Neuronal stem cell (in vitro differentiated cells): ENCODE measurements at regions not wholly inside any gene's neighbourhood (a gene's known extent, or its start where the extent isn't known, plus 50 kb on each side); places are given as distances from the start of the nearest gene placed in this dataset.

ENCODE experiments used
- DNase-seq: peaks from one replicate; pipeline ENCODE4 v3.0.0-alpha.2; 2013; ENCODE audit warnings: low spot score
- H2AFZ ChIP-seq: one replicate; pipeline ENCODE4 v1.6.1; 2013; ENCODE audit warnings: mild to moderate bottlenecking, low read length, inconsistent platforms
- H2AK5ac ChIP-seq: 2 replicates; pipeline ENCODE4 v1.6.1; 2013; ENCODE audit warnings: low read depth, mild to moderate bottlenecking, inconsistent platforms, low read length, moderate library complexity, mixed read lengths
- H2BK120ac ChIP-seq: 2 replicates; pipeline ENCODE4 v1.6.1; 2013; ENCODE audit warnings: low read depth, mild to moderate bottlenecking, inconsistent platforms, low read length, moderate library complexity, mixed read lengths
- H2BK12ac ChIP-seq: one replicate; pipeline ENCODE4 v1.6.1; 2013; ENCODE audit warnings: low read length, inconsistent platforms
- H2BK15ac ChIP-seq: 2 replicates; pipeline ENCODE4 v1.6.1; 2013; ENCODE audit warnings: mild to moderate bottlenecking, low read length, inconsistent platforms, mixed read lengths
- H2BK5ac ChIP-seq: one replicate; pipeline ENCODE4 v1.6.1; 2013; ENCODE audit warnings: inconsistent platforms, mild to moderate bottlenecking, low read length, moderate library complexity
- H3K14ac ChIP-seq: one replicate; pipeline ENCODE4 v1.6.1; 2013; ENCODE audit warnings: low read length, inconsistent platforms
- H3K18ac ChIP-seq: 2 replicates; pipeline ENCODE4 v1.6.1; 2013; ENCODE audit warnings: low read length, inconsistent platforms
- H3K23ac ChIP-seq: 2 replicates; pipeline ENCODE4 v1.6.1; 2013; ENCODE audit warnings: low read depth, mild to moderate bottlenecking, mixed read lengths, low read length, inconsistent platforms; ENCODE audit not compliant: poor library complexity
- H3K27ac ChIP-seq: replicated peaks from 3 replicates; pipeline ENCODE4 v1.5.1; 2013; ENCODE audit warnings: low read length, inconsistent platforms
- H3K27me3 ChIP-seq, 3 experiments: 2 replicates each; pipeline ENCODE4 v1.6.1; 2013; ENCODE audit warnings: low read length in 3 of 3, mild to moderate bottlenecking in 2 of 3, inconsistent platforms in 1 of 3, low read depth in 1 of 3, mixed read lengths in 1 of 3, moderate library complexity in 1 of 3; ENCODE audit not compliant: control insufficient read depth in 3 of 3, insufficient read depth in 3 of 3
- H3K36me3 ChIP-seq, 2 donors: replicated peaks in 1 of 2; 2 replicates each; pipeline ENCODE4 v1.6.1; 2013; ENCODE audit warnings: low read length in 2 of 2; ENCODE audit not compliant: control insufficient read depth in 2 of 2, insufficient read depth in 2 of 2
- H3K4ac ChIP-seq: 2 replicates; pipeline ENCODE4 v1.6.1; 2013; ENCODE audit warnings: inconsistent platforms, mild to moderate bottlenecking, low read length, moderate library complexity
- H3K4me1 ChIP-seq, 2 donors: 1 replicate in 1 of 2; 2 replicates in 1 of 2; pipeline ENCODE4 v1.6.1; 2013; ENCODE audit warnings: low read length in 2 of 2, low read depth in 1 of 2; ENCODE audit not compliant: control insufficient read depth in 2 of 2, insufficient read depth in 1 of 2
- H3K4me2 ChIP-seq: one replicate; pipeline ENCODE4 v1.6.1; 2013; ENCODE audit warnings: mild to moderate bottlenecking, low read length, inconsistent platforms; ENCODE audit not compliant: insufficient read depth, poor library complexity, severe bottlenecking
- H3K4me3 ChIP-seq, 2 donors: 2 replicates each; pipeline ENCODE4 v1.5.1; 2013; ENCODE audit warnings: low read length in 2 of 2, mild to moderate bottlenecking in 2 of 2, inconsistent platforms in 1 of 2, moderate library complexity in 1 of 2
- H3K79me1 ChIP-seq: one replicate; pipeline ENCODE4 v1.6.1; 2013; ENCODE audit warnings: low read depth, mild to moderate bottlenecking, inconsistent platforms, low read length, moderate library complexity
- H3K9ac ChIP-seq: one replicate; pipeline ENCODE4 v1.6.1; 2013; ENCODE audit warnings: mild to moderate bottlenecking, low read depth, low read length, inconsistent platforms; ENCODE audit not compliant: poor library complexity
- H3K9me3 ChIP-seq, 2 donors: replicated peaks in 1 of 2; 2 replicates each; pipeline versions ENCODE3 to v1.6.1; 2013; ENCODE audit warnings: low read length in 2 of 2, mild to moderate bottlenecking in 2 of 2, inconsistent platforms in 1 of 2, low read depth in 1 of 2, mixed read lengths in 1 of 2, moderate library complexity in 1 of 2; ENCODE audit not compliant: control insufficient read depth in 2 of 2, insufficient read depth in 1 of 2
- H4K8ac ChIP-seq: one replicate; pipeline ENCODE4 v1.6.1; 2013; ENCODE audit warnings: low read depth, mild to moderate bottlenecking, inconsistent platforms, low read length, moderate library complexity
- H4K91ac ChIP-seq: one replicate; pipeline ENCODE4 v1.6.1; 2013; ENCODE audit warnings: low read length, low read depth, mild to moderate bottlenecking, inconsistent platforms; ENCODE audit not compliant: poor library complexity
- WGBS, 2 donors: extraction: QIAGEN DNeasy Blood & Tissue Kit; methylation state at CpG; one replicate each; pipeline ENCODE4 v1.1.7; 2013; ENCODE audit warnings: missing lambda C conversion rate in 2 of 2, mixed read lengths in 1 of 2; ENCODE audit not compliant: insufficient read length in 2 of 2, insufficient replicate concordance in 1 of 2; ENCODE audit errors: extremely low coverage in 2 of 2; 5-methylcytosine and 5-hydroxymethylcytosine counted together

- Histone ChIP-seq H3K4me2 (no peak overlapping the region), H2BK12ac (no peak overlapping the region), H3K27me3 (no peaks in the 10 kb centered on the region), H3K4me1 (peaks cover 0 to 1% of the 10 kb centered on the region in 2 donors), H4K8ac (no peak overlapping the region), H2BK120ac (no peak overlapping the region), H3K36me3 (no peaks in the 10 kb centered on the region), H3K4ac (no peak overlapping the region), H2BK15ac (no peak overlapping the region), H3K18ac (no peak overlapping the region), H3K27ac (no peak overlapping the region), H2BK5ac (no peak overlapping the region), H3K9ac (no peak overlapping the region), H3K79me1 (no peaks in the 10 kb centered on the region), H2AK5ac (no peak overlapping the region), H4K91ac (no peak overlapping the region), H3K9me3 (peaks cover 0 to 5% of the 10 kb centered on the region in 2 donors), H3K4me3 (no peak overlapping the region), H3K14ac (no peak overlapping the region), H3K23ac (no peak overlapping the region), H2AFZ (no peak overlapping the region)
- no peak for DNase-seq
Observed at GRCh38 chr15:27622371-27622770, 476.7 kb downstream of the OCA2 start.

GRCh38 chr15:27619204-27619603, 479.9 kb downstream of the OCA2 start:
- no peak overlapping the region for H2BK15ac ChIP-seq
- H4K8ac ChIP-seq: no peak overlapping the region
- WGBS, 2 donors: no CpG with 5 or more reads among the region's 8 CpGs

GRCh38 chr15:27617013-27617412, 482.1 kb downstream of the OCA2 start:
- no peak overlapping the region for H4K91ac ChIP-seq
- H3K27ac ChIP-seq: no peak overlapping the region
- no peak overlapping the region for H3K23ac ChIP-seq
- H2AK5ac ChIP-seq: no peak overlapping the region
- no peaks in the 10 kb centered on the region for H3K36me3 ChIP-seq
- no peak overlapping the region for H3K9ac ChIP-seq
- no peak overlapping the region for H3K14ac ChIP-seq
- H2BK5ac ChIP-seq: no peak overlapping the region
- no peak overlapping the region for H3K4me2 ChIP-seq
- H3K4me3 ChIP-seq: no peak overlapping the region
- no peak overlapping the region for H3K4ac ChIP-seq
- no peak for DNase-seq
- no peak overlapping the region for H4K8ac ChIP-seq
- no peaks in the 10 kb centered on the region for H3K27me3 ChIP-seq
- H3K4me1 ChIP-seq: no peaks in the 10 kb centered on the region
- peaks cover 0 to 2% of the 10 kb centered on the region in 2 donors for H3K9me3 ChIP-seq
- WGBS, 2 donors: no CpG with 5 or more reads among the region's 3 CpGs
- H2BK120ac ChIP-seq: no peak overlapping the region
- no peak overlapping the region for H2BK15ac ChIP-seq
- H3K79me1 ChIP-seq: no peaks in the 10 kb centered on the region
- no peak overlapping the region for H3K18ac ChIP-seq
- no peak overlapping the region for H2BK12ac ChIP-seq
- no peak overlapping the region for H2AFZ ChIP-seq

More at GRCh38 chr15:27619204-27619603, 479.9 kb downstream of the OCA2 start:
- Histone ChIP-seq H3K4ac (no peak overlapping the region), H3K79me1 (no peaks in the 10 kb centered on the region), H3K36me3 (no peaks in the 10 kb centered on the region), H3K4me3 (no peak overlapping the region), H2BK120ac (no peak overlapping the region), H2BK12ac (no peak overlapping the region), H3K23ac (no peak overlapping the region), H2AFZ (no peak overlapping the region), H3K18ac (no peak overlapping the region), H3K9ac (no peak overlapping the region), H3K27me3 (no peaks in the 10 kb centered on the region), H3K14ac (no peak overlapping the region), H4K91ac (no peak overlapping the region), H3K4me1 (peaks cover 0 to 1% of the 10 kb centered on the region in 2 donors), H3K27ac (no peak overlapping the region), H3K9me3 (peaks cover 0 to 2% of the 10 kb centered on the region in 2 donors), H2AK5ac (no peak overlapping the region), H3K4me2 (no peak overlapping the region), H2BK5ac (no peak overlapping the region)
- DNase-seq: no peak

- H2BK15ac ChIP-seq: no peak overlapping the region
- H2BK12ac ChIP-seq: no peak overlapping the region
- no peak overlapping the region for H3K4me3 ChIP-seq
- DNase-seq: no peak
- no peak overlapping the region for H3K4me2 ChIP-seq
- no CpG with 5 or more reads among the region's 3 CpGs for WGBS, 2 donors
- no peak overlapping the region for H2AK5ac ChIP-seq
- H3K36me3 ChIP-seq: no peaks in the 10 kb centered on the region
- no peak overlapping the region for H3K23ac ChIP-seq
- H4K91ac ChIP-seq: no peak overlapping the region
- no peak overlapping the region for H4K8ac ChIP-seq
- no peak overlapping the region for H2BK120ac ChIP-seq
- H3K4me1 ChIP-seq: no peaks in the 10 kb centered on the region
- H3K18ac ChIP-seq: no peak overlapping the region
- H3K27ac ChIP-seq: no peak overlapping the region
- H3K9me3 ChIP-seq: peaks cover 0 to 5% of the 10 kb centered on the region in 2 donors
- H3K4ac ChIP-seq: no peak overlapping the region
- no peak overlapping the region for H3K14ac ChIP-seq
- H3K27me3 ChIP-seq: no peaks in the 10 kb centered on the region
- H2AFZ ChIP-seq: no peak overlapping the region
- H3K9ac ChIP-seq: no peak overlapping the region
- no peak overlapping the region for H2BK5ac ChIP-seq
- no peaks in the 10 kb centered on the region for H3K79me1 ChIP-seq
Observed at GRCh38 chr15:27608248-27608647, 490.9 kb downstream of the OCA2 start.
